ENCODE measurements at regions not wholly inside any gene's neighbourhood (a gene's known extent, or its start where the extent isn't known, plus 50 kb on each side); places are given as distances from the start of the nearest gene placed in this dataset.

DNA sequence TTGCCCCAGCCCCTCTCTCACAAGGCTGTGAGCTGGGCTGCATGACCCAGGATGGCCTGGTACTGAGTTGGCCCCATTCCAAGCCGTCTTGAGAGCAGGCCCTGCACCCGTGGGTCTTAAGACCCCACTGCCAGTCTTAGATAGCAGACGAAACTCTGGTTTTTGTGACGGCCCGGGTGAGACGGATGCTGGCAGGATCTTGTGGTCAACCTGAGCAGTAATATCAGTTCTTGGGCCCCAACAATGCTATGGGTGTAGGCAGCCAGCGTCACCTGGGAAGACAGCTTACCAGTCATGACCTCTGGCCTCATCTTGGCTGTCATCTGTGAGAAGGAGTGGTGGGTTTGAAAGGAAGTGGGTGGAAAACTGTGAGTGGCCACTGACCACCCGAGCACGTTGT lies 305.8 kb downstream of the ARRDC4 start:
- DNase-seq: no peak

DNA sequence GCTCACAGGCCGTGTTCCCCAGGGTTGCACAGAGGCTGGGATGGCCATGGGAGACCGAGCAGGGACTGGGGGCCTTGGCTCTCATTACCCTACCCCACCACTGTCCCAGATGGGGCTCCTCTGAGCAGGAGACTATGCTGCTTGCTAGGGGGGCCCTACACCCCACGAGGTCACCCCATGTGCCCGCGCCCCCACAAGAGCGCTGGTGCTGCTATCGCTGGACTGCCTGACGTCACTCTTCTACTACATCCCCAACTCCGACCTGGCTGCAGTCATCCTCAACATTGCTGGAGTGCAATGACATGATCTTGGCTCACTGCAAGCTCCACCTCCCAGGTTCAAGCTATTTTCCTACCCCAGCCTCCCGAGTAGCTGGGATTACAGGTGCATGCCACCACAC lies 307.7 kb downstream of the ARRDC4 start:
- no peak for DNase-seq

DNA sequence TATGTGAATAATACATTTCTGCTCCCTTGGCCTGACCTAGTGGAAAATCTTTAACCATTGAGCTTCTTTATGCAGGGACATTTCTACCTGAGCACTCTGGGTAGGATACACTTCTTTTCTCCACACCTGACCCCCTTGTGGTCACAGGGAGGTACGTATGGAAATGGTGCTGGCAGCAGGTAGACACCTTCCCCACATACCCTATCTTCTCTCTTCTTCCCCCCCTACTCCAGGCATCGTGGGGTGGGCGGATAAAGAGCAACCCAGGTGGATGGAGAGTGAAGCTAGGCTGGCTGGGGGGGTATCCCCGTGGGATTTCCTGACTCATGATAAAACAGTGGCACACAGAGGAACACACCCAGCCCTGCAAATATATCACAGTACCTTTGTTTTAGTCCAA lies 312.1 kb downstream of the ARRDC4 start:
- DNase-seq: no peak

DNA sequence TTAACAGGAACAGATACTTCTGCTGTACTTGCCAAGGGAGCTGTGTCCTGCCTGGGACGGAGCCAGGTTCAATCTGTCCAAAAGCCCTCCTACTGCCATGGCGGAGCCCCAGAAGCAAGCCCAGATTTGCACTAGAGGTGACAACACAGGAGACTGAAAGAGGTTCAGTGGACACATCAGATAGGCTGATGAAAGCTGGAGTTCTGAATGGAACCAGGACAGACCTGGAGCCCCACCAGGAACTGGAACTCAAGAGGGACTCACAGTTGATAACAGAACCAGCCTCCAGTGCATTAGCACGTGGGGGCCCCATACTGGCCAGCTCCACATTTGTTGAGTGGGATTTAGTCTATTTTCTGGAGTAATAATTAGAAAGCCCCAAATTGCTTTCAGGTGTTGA lies 315.5 kb downstream of the ARRDC4 start:
- no peak for DNase-seq

DNA sequence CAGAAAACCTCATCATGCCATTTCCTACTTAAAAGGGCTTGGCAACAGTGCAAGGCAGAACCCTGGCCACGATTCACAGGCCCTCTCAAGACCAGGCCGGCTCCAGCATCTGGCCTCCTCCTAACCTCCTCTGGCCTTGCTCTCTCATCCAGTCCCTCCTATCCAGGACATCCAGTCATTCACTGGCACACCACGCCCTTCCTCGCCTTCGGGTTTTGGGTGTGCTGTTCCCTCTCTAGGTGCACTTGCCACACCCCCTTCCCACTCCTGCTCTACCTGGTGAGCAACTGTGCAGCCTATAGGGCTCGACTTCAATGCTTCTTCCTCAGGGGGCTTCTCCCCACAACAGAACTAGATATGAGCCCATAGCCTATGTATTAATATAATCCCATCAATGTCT lies 317.1 kb downstream of the ARRDC4 start:
- DNase-seq: no peak

DNA sequence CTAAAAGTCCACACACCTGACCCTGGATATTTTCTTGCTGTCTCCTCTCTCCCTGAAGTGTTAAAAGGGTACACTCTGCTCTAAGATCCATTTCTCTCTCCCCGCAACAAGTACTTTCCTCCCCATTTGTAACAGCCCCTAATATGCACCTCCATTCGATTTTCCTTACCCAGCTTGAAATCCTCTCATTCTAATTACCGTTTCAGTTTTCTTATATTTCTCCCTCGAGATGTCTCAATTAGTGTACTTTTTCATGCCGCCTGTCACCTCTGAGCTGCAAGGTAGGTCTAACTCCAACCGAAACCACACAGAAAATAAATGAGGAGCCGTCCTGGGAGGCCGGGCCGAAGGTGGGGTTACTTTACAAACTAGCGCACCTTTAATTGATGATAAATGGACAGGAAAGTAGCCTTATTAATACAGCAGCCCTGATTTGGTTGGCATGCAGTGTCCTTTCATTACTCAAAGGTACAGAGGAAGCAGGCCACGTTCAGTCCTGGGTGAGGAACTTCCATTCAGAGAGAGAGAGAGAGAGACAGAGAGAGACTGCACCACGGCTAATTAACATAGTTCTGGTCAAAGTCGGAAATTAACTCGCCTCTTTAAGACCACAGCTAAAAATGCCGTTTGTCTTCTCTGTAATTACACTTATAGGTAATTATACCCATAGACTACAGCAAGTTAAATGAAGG lies 319.9 kb downstream of the ARRDC4 start:
- no peak for DNase-seq

DNA sequence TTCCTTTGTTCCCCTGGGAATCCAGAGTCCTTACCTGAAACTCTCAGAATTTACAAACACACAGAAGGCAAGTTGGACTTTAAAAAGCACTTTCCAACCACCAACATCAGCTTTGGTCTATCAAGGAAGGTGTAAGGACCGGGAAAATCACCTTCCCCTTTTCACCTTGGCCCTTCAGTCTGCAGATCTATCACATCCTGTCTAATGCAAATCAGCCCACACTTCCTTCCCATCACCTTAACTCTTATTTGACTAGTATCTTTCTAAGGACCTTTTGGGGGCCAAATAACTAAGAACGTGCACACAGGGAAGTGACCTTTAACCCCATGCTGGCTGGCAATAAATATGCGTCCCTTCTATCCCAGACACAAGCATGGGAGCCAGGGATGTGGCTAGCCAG lies 320.6 kb downstream of the ARRDC4 start:
- no peak for DNase-seq

DNA sequence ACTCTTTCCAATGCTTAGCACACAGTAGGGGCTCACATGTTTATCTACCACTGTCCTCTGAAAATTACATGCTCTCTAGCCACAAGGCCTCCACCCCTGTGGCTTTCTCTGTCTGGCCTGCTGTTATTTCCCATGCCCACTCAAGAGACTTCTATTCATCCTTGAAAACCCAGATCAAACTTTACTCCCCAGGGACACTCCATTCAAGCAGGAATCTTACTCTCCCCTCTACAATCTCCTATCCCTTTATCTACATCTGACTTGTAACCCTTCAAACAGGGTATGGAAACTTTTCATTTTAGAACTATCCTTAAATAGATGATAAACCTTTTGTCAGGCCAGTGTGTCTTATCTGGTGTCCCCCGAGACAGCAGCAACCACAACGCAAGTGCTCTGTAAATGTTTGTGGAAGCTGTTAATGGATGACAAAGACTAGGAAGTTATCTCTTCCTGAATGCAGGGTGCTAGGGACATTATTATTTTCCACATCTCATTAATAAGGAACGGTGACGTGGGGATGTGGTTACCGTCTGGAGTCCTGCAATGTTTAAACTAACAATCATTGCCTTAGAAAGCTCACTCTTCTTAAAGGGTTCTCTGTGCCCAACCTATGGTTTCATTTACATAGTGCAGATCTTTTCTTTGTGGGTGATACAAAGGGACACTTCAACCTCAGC lies 322.3 kb downstream of the ARRDC4 start:
- no peak for DNase-seq

DNA sequence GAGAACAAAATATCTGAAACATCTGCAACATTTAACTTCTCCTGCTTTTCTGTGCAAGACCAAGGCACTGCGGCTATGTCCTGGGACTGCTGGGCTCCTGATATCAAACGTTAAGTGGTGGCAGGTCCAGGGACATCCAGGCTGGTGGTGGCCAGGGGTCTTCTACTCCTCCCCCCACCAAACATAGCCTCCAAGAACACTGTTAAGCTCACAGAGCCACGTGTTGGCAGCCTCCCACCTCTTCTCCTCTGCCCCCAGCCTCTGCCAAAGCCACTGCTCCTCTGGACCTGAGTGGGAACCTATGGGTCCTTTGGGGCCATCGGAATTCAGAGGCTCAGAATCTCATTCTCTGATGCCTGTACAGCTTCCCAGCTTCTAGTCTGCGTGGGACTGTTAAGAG lies 325.7 kb downstream of the ARRDC4 start:
- DNase-seq: no peak

DNA sequence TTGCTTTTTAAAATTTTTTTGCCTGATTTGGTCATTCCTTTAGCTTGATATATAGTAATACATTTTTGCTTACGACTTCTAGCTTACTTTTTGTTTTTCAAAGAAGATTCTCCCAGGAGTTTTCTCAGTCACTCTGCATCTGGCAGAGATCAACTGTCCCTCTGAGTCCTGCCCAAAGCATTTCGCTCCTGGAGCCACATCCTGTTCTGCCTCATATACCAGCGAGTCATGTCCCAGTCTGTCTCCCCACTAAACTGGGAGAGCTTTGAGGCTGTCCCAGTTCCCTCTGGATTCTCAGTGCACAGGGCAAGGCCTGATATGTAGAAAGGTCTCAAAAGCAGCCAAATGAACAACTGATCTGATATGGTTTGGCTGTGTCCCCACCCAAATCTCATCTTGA lies 326.3 kb downstream of the ARRDC4 start:
- no peak for DNase-seq

DNA sequence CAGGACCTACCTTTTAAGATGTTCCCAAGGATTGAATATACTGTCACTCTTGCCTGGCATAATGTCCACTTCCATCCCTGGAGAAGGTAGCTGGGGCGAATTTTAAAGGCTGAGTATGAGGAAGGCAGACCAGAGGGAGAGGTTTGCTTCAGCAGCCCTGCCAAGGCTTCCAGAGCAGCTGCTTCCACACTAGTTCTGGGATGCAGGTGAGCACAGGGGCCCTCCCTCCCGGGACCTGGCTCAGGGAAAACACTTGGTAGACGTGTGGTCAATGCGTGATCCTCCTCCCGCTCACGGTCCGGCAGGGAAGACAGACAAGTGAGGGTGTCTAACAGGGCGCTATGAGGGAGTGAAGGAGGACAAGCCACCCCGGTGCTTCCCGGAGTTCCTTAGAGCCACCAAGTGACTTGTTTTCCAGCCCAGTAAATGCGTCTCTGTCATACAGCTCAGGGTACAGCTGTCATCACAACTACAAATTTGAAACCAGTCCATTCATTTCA lies 327.6 kb downstream of the ARRDC4 start:
- no peak for DNase-seq

DNA sequence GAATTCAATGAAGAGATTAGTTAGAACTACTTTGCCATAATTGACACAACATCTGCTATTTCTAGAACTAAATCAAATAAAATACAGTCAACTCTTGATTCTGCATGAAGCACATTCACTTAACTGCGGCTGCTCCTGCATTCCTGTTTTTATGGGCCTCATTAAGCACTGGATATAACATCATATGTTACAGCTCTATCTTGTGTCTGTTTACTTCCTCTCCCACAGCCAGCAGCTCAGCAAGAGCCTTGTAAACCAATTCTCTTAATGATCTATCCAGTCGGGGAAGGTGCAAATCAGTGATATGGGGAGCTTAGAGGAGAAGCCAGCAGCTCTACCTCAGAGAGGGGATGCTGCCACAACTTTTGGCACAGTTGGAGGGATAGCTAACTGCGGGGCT lies 329.2 kb downstream of the ARRDC4 start:
- DNase-seq: no peak

DNA sequence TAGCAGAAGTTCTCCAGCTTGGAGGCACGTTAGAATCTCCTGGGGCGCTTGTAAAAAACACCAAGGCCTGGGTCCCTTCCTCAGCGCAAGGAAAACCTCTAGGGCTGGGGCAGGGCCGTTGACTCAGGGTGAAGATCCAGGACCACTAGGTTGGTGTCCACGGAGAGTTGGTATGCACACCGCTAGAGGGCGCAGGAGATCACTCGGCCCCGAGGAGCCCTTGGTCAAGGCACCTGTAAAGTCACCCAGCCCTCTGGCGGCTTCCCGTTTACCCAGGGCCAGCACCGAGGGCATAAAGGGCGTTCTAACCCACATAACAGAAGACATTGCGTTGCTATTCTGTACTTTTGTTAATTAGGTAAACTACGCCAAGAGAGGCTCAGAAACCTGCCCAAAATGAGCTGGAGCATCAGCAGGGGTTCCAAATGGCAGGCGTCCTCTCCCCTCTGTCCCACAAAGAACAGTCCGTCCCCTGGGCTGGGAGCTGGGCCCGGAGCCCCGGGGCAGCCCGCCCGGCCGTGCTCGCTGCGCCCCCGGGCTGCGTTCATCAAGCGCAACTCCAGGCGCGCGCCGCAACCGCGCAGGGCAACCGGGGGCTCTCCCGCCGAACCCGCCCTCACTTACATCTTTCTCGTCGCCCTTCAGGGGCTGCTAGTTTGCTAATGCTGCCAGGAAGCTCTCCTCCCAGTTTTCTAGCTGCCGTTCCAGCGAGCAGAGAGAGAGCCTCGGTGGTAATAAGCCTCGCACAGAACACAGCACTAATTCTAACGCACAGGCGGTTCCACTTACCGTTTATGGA lies 332.1 kb downstream of the ARRDC4 start:
- DNase-seq: peak in 26 of 51 donors; percentile 3 to 55 (median 16)

DNA sequence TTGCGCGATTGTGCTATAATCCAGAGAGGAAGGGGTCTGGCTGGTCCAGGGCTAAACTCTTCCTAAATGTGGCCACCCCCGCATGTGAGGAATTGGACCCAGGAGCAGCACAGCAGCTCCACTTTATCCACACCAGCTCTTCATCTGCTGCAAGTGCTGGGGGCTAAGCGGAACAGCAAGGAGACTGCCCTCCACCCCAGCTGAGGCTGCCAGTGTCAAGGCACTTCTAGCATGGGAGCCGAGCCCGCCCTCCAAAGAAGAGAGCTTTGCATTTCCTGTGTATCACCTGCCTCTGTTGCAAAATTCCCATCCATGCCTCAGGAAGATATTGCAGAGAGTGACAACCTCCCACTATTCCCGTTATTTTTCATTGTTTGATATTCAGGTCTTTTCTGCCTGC lies 333.6 kb downstream of the ARRDC4 start:
- no peak for DNase-seq

DNA sequence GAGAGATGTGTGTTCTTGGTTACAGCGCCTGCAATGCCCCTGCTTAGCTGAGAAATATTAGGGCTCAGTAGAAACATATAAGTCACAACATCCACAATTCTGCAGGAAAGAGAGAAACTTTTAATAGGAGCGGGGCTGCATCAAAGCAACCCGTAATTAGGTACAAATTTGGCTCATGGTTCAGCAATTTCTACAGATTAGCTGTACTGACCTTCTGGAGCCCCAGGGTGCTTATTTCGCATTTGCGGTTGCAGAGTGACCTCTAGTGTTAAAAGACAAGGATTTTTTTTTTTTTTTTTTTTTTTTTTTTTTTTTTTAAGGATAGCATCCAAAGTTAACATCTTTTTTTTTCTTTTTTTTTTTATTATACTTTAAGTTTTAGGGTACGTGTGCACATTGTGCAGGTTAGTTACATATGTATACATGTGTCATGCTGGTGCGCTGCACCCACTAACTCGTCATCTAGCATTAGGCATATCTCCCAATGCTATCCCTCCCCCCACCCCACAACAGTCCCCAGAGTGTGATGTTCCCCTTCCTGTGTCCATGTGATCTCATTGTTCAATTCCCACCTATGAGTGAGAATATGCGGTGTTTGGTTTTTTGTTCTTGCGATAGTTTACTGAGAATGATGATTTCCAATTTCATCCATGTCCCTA lies 334.7 kb downstream of the ARRDC4 start:
- peak in 1 of 51 donors; percentile 12 for DNase-seq

DNA sequence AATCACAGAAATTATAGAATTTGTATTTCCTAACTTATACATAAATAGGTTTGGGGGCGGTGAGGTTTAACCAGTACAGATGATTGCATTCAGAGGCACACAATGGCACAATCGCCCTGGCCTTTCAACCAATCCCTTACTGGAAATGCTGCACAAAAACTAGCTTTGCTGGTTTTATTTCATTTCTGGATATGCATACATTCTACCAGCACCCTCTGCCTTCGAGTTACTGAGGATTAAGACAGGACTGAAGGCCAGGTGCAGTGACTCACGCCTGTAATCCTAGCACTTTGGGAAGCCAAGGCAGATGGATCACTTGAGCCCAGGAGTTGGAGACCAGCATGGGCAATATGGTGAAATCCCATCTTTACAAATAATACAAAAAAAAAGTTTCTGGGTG lies 336.1 kb downstream of the ARRDC4 start:
- DNase-seq: no peak

DNA sequence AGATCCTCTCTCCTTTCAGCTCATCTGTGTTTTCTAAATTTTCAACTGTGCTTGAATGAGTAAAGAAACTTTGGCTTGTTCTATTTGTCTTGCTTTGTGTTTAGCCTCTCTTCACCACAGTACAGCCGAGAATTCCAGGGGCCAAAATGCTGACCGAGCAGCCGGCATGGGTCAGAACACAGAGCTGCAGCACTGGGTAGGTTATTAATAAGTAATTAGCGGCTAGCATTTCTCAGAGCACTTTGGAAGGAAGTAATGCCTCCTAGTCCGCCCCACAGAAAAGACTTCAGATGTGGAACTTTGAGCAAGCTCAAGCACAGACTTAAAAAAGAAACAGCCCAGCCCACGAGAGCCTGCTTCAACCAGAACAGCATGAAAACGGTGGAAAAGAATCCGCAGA lies 343.9 kb downstream of the ARRDC4 start:
- DNase-seq: no peak

DNA sequence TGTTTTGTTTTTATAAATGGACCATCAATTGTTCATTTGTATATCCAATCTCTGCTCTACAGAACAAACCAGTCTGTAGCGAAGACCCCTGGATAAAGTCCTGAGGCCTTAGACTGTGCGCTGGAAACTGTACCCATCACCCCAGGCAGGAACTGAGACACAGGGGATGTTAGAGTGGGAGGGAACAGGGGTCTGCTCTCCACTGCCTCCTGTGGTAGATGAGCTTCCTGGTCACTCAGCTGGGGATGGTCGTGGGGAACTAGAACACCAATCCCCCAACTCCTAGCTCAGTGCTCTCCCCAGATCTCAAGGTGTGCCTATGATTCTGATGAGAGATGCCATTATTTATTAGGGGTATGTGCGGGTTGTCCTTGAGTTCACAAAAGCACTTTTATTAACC lies 340.2 kb upstream of the IGF1R start:
- no peak for DNase-seq

DNA sequence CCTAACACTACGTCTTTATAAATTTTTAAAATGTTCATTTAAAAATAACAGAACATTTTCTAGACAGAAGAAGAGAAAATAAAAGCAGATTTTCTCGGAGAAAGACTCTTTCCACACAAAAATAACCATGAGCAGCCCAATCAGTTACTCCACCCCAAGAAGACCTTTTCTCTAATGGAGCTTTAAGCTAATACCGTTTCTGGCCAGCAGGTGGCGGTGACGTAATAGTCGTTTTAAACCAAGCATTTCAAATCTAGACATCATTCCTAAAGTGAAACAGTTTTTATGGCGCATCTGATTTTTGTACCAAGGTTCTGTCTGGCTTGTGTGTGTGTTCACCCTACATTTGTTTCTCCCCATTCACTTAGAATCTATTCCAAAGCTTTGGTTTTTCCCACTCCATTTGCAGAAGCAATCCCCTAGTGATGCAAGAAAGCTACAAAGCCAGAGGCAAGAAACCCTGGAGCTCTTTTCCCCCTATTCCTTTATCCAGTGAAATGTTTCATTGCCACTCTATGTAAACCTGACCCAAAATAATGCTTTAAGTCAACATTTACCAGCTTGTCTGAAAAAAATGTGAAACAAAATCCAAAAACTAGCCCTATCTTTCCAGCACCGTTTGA lies 336.7 kb upstream of the IGF1R start:
- peak in 40 of 51 donors; percentile 1 to 87 (median 38) for DNase-seq

DNA sequence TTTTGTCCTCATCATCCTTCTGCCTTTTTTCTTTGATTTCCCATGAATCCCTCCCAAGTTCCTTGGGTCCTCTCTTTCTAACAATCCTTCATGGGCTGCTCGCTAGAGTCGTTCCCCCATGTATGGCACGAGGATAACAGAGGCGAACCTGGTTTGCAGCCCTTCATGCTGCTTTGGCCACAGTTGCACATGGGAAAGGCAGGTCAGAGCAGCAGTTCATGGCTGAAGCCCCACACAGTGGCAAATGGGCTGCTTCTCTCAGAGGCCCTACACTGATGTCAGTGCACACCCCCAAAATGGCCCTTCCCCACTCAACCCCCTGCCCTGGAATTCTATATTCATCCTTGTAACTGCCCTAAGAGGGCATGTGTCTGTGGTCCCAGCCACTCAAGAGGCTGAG lies 335.4 kb upstream of the IGF1R start:
- DNase-seq: no peak

DNA sequence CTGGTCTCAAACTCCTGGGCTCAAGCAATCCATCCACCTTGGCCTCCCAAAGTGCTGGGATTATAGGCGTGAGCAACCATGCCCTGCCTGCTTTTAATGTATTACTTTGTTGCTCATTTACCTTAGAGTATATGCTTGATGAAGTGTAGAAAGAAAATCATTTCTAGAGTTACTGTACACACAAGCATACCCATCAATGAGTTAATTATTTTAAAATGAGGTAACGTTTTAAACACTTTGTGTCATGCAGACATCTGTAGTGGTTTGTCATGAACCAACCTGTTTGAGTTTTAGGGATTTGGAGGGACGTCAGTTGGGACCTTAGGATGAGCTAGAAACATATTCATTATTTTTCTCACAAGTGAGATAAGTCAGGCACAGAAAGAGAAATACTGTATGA lies 332.4 kb upstream of the IGF1R start:
- no peak for DNase-seq

DNA sequence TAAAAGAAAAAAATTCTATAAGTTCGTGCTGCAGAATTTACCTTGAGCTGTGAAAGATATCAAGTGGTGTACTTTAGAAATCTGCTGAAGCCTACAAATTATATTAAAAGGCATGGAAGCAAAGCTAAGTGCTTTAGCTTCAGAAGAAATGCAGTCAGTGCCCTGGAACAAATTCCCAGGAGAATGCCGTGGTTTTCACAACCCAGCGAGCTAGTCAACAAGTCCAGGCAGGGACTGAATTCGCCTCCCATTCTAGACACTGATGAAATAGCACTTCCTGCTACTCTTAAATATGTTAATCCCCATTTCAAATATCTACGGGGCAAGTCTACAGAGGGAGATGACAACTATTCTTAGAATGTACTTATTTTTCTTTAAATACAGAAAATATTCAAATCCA lies 326.4 kb upstream of the IGF1R start:
- DNase-seq: no peak

Data from hypothalamus (tissue), 51 donors.